A673 (cell line): ENCODE measurements at regions not wholly inside any gene's neighbourhood (a gene's known extent, or its start where the extent isn't known, plus 50 kb on each side); places are given as distances from the start of the nearest gene placed in this dataset.

Experiments used
- CTCF ChIP-seq: fragments of 300-800, 200-600 bp; sonication (generic); conservative IDR thresholded peaks from 2 replicates; pipeline ENCODE4 v1.5.1; 2017; ENCODE audit warnings: low read depth, mild to moderate bottlenecking, antibody characterized with exemption, low read length, moderate library complexity, mixed read lengths
- EZH2 ChIP-seq: fragments of 200-600 bp; sonication (generic); IDR thresholded peaks from 2 replicates; pipeline ENCODE4 v1.6.1; 2017; ENCODE audit warnings: borderline replicate concordance, low read depth, mild to moderate bottlenecking, mixed read lengths, antibody characterized with exemption, low read length; ENCODE audit not compliant: poor library complexity, severe bottlenecking

GRCh38 chr16:8511464-8511863, 78.8 kb downstream of the TMEM114 start:
- TF ChIP-seq CTCF (no peak), EZH2 (no peak)
